ENCODE measurements at regions not wholly inside any gene's neighbourhood (a gene's known extent, or its start where the extent isn't known, plus 50 kb on each side); places are given as distances from the start of the nearest gene placed in this dataset.
"Not testable (repeated sequence)": the region's sequence is repeated elsewhere in the genome, so short reads cannot be mapped to it uniquely, and the experiment has no call there.

DNA sequence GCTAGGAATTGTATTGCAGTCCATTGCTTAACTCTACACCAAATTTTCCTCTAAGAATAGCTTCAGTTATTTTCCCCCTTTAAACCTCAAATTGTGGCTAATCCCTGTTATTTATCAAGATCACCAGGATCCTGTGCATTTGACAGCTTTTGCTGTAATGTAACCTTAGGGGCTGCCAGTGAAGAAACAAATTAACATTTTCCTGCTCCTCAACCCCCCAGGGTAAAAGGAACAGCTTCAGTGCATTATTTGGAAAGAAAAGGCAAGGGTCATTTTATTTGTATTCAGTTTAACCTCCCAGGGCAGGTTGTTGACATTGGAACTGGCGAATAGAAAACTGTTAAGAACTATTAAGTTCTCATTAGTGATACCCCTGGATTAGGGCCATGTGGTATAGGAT, 57.0 kb downstream of the PCDH20 start:
- DNase-seq (ENCODE audit: low spot score), result no peak

- DNase-seq (ENCODE audit: low spot score), result no peak
These were observed 65.3 kb downstream of the PCDH20 start for GRCh38 chr13:61350341-61350740.

- no peak for DNase-seq (ENCODE audit: low spot score)
These were observed 76.5 kb downstream of the PCDH20 start for GRCh38 chr13:61339054-61339621.

GRCh38 chr13:61316647-61317046, 99.0 kb downstream of the PCDH20 start:
- DNase-seq (ENCODE audit: low spot score), result no peak

DNA sequence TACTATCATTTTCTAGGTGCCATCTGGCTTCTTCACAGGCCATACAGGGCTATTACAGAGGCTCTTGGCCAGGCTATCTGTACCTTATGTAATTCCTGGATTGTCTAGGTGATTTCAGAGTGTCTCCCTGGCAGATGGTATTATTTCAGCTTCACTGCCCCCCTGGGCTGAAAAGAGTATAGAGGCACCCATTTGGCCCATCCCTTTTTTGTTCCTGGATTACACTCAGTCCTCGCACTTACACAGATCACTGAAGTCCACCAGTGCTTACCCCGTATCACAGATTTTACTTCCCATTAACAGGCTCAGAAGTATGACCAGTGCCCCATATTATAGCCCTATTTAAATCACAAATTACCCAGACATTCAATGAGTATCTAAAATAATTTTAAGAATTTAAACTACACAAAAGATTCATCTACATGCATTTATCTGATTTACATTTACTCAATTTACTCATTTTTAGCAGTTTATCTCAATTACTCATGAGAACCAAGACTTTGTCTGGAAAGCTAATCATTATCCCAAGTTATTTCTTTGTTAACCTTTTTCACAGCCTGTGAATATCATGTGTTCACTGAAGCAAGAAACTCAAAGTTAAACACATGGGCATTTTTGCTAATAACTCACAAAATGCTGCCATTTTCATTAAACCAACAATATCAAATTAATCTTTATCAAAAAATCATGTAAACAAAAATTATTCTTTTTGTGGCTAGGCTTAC, 121.0 kb downstream of the PCDH20 start:
- DNase-seq (ENCODE audit: low spot score), result no peak

DNA sequence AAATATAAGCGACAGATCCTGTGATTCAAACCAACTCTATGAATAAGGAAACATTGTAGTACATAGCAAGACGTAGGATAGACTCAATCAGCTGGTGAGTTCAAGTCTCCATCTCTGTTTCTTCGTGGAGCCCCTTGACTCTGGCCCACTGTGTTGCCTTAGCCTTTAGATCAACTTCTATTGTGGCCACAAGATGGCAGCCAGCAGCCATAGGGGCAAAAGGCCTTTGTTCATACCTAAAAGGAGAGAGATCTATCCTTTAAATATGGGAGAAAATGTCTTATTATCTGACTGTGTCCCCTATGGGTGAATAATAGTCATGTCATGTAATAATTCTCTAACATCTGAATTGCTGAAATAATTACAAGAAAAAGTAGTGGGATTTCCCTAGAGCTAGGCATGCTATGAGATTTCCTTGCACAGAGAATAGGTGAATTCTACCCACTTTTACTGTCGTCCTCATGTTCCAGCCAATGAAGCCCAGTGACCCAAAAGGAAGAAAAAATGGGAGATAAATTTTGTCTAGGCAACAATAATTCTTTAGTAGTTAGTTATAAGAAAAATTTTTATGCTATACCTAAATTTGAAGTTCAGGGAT, 129.4 kb downstream of the PCDH20 start:
- peak; percentile 71 for DNase-seq (ENCODE audit: low spot score)

DNA sequence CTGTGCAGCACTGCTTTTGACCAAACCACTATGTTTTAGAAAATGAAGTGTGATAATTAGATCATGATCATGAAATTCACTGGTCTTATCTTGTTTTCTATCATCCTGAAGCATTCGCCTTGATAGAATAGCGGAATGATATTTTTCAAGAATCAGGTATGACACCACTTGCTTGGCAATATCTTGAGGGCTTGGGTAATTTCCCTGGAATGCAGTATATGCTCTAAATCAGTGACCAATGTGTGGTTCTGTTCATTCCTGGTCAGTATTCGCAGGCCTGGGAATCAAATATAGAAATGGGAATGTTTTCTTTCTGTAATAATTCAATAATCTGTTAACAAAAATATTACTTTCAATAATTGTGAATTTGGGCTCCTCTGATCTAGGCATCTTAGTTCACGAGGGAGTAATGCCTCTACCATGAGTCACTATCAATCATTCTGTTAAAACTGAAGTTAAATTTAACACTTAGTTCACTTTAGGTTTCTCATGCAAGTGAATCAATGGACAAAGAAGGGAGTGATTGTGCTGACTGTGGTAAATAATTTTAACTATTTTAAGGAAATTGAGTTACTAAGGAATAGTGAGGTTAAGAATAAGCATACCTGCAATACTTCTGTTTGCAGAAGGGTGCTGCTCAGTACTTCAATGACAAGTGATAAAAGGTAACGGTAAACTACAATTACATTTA, 137.9 kb downstream of the PCDH20 start:
- no peak for DNase-seq (ENCODE audit: low spot score)

GRCh38 chr13:61277088-61277487, 138.6 kb downstream of the PCDH20 start:
- DNase-seq (ENCODE audit: low spot score), result no peak

DNA sequence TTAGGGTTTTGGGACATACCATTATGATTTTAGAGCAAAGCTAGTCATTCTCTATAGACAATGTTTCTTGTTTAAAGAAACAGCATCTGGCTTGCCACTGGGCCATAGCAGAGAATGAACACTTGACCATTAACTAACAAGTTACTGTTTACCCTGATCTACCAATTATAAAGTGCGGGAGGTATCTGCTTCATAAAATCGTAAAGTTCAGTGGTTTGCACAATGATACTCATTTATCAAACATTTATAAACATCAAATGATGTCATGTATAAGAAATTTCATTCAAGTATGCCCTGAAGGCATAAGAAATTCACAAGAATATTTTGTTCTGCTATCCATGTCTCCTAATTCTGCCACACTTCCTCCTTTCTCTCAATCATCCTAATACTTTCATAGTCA, 139.2 kb downstream of the PCDH20 start:
- no peak for DNase-seq (ENCODE audit: low spot score)

- no peak for DNase-seq (ENCODE audit: low spot score)
These were observed 139.9 kb downstream of the PCDH20 start for GRCh38 chr13:61275736-61276135.

DNA sequence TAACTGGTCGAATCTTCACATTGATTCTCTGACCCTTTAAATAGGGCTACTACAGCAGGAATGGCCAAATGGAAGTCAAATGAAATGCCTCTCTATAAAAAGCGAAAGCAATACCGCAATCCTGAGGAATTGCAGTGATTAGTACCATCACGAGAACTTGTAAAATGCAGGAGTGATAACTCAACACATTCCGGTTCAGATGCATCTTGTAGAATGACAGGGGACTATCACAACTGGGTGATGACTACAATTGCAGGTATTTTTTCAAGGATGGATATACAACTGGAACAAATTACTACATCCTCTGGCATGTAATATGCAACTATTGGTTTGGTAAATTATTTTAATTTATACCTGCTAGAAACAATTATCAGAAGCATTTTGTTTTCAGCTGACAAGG, 140.4 kb downstream of the PCDH20 start:
- no peak for DNase-seq (ENCODE audit: low spot score)

DNA sequence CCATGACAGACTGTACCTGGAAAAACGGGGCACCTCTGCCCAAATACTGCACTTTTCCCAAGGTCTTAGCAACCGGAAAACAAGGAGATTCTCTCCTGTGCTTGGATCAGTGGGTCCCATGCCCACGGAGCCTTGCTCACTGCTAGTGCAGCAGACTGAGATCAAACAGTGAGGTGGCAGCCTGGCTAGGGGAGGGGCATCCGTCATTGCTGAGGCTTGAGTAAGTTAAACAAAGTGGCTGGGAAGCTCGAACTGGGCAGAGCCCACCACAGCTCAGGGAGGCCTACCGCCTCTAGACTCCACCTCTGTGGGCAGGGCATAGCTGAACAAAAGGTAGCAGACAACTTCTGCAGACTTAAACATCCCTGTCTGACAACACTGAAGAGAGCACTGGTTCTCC, 148.8 kb downstream of the PCDH20 start:
- not testable (repeated sequence) for DNase-seq (ENCODE audit: low spot score)

DNA sequence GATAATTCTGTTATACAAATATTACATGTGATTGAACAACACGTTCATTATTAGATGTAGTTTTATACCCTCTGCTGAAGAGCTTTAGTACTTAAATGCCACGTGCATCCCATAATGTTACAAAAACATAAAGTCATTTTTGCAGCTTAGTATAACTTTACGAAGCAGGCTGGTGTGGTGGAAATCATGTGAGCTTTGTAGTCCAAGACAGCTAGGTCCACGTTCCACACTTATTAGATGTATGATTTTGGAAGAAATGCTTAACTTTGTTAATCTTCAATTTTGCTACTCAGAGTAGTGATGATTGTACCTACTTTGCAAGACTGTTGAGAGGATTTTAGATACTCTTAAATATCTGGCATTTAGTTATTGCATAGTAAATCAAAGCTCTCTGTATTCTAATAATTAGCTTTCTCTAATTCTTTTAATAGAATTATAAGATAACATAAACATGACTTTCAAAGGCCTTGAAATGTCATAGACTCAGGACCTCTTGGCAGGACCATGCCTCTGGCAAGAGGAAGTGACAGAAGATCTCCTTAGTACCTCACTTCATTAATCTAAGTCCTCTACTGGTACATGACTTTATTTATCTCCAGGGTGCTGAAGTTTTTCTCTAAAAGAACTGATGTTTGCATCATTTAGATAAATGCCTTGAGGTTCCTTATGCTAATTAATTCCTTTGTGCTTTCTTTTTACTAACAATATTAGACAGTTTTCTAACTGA, 153.7 kb downstream of the PCDH20 start:
- DNase-seq (ENCODE audit: low spot score), result no peak

GRCh38 chr13:61258185-61258584, 157.5 kb downstream of the PCDH20 start:
- no peak for DNase-seq (ENCODE audit: low spot score)

DNA sequence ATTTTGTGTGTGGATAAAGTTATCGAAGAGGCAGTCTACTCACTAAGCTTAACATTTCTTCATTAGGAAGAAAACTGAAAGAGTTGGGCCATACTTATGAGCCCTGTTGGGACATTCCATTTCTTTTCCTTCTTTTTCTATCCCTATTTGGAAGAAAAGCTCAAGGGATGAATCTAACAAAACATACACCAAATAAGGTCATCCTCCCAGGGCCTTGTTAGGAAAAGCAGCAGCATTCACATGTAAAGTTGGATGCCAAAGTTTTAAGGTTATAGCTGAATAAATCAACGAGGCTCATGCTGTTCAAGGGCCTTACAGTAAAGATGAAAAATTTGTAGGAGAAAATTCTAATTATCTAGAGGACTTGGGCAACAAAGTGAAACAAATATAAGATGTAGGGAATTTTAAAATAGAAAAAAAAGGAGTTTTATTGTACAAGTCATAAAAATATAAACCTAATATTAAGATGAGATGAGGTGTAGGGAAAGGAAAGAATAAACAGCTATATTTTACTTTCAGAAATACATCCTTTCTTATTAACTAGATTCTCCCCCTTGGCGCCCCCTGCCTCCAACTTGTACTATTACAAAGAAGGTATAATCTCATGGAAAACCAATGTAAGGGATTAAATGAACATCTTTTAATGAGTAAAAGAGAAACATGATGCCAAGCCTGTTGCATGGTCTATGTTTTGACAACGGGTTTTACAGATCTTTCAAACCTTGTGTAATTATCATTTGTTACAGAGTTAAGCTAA, 160.4 kb downstream of the PCDH20 start:
- DNase-seq (ENCODE audit: low spot score), result peak; percentile 37

DNA sequence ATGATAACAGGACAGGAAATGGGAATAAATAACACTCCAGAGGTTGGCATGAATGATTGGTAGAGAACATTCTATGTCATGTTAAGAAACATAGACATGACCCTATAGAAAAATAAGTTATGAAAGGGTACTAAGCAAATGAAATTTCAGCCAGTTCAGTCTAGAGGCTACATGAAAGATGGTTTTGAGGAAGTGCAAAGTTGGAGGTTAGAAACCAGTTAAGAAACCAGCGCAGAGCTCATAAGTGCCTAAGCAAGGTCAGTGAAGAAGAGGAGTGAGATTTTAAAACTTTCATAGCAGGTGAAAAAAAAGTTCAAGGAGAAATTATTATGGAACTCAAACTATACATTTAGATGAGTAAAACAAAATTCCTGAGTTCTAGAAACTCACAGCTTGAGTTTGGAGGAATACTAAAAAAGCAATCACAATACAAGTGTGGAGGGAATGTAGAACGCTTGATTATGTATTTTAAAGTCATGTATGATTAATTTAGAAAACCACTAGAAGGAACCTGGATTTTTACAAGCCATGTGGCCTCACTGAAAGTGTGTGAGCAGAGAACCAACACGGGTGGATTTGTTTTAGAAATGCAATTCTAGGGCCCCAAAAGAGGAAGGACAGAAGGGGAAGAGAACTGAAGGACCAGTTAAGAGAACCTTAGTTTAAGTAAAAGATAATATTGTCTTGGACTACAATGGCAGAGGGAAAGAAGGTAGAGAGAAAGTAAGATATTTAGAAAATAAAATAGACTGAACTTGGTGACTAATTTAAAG, 162.4 kb downstream of the PCDH20 start:
- no peak for DNase-seq (ENCODE audit: low spot score)

DNA sequence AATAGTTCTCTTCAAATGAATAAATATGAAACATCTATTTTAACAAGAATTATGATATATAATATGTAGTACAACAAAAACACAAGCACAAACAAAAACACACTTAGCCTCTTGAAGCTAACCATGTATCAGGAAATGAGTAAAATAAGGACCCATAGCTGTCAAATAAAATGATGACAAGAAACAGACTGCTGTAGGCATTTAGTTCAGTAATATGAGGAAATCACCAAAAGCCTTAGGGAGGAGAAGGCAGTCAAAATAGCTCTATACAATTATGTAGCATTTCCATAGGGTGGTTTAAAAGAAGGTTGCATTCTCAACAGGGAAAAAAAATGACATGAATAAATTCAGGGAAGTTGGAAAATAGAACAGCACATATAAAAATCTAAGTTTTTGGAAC, 163.4 kb downstream of the PCDH20 start:
- DNase-seq (ENCODE audit: low spot score), result no peak

GRCh38 chr13:61247149-61247936, 168.3 kb downstream of the PCDH20 start:
- DNase-seq (ENCODE audit: low spot score), result no peak

DNA sequence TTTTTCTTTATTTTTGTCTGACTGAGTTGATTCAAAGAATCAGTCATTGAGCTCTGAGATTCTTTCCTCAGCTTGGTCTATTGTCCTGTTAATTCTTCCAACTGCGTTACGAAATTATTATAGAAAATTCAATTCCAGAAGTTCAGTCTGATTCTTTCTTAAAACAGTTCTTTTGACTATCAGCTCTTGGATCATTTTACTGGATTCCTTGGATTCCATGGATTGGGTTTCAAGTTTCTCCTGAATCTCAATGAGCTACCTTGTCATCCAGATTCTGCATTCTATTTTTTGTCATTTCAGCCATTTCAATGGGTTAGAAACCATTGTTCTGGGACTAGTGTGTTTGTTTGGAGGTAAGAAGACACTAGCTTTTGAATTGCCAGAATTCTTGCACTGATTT, 169.3 kb downstream of the PCDH20 start:
- no peak for DNase-seq (ENCODE audit: low spot score)

GRCh38 chr13:61215601-61216000, 200.0 kb downstream of the PCDH20 start:
- no peak for DNase-seq (ENCODE audit: low spot score)

Data from RKO (cell line).